K562 (cell line): ENCODE measurements at regions not wholly inside any gene's neighbourhood (a gene's known extent, or its start where the extent isn't known, plus 50 kb on each side); places are given as distances from the start of the nearest gene placed in this dataset.

Source experiments
- EZH2 ChIP-seq: IDR thresholded peaks from 2 replicates; pipeline ENCODE4 v1.6.1; 2012; ENCODE audit warnings: low read depth, mild to moderate bottlenecking, inconsistent platforms, low read length, borderline replicate concordance
- GABPB1 ChIP-seq: sonication (generic); formaldehyde crosslinking; IDR thresholded peaks from 2 replicates; pipeline ENCODE4 v1.8.0; 2022; ENCODE audit warnings: mild to moderate bottlenecking, missing genetic modification reagents
- GATA2 ChIP-seq: sonication (generic); formaldehyde crosslinking; IDR thresholded peaks from 2 replicates; pipeline ENCODE4 v1.4.0; 2020; ENCODE audit warnings: mild to moderate bottlenecking, missing genetic modification reagents
- GTF2F1 ChIP-seq: IDR thresholded peaks from 2 replicates; pipeline ENCODE4 v1.6.1; 2011; ENCODE audit warnings: low read depth, low read length, improper control_type of control experiment
- KAT2B ChIP-seq: IDR thresholded peaks from one replicate; pipeline ENCODE4 v1.6.1; 2012; ENCODE audit warnings: low read depth, mild to moderate bottlenecking, control low read depth, inconsistent platforms, low read length, moderate library complexity
- MAX ChIP-seq: sonication (generic); formaldehyde crosslinking; IDR thresholded peaks from 2 replicates; pipeline ENCODE4 v1.9.0; 2022; ENCODE audit warnings: mild to moderate bottlenecking, missing genetic modification reagents
- POLR2AphosphoS5 ChIP-seq: IDR thresholded peaks from 2 replicates; pipeline ENCODE4 v1.6.1; 2011; ENCODE audit warnings: mild to moderate bottlenecking, low read depth, low read length, moderate library complexity; ENCODE audit not compliant: control insufficient read depth, insufficient read depth
- RBM34 ChIP-seq: fragments of 200-400 bp; formaldehyde crosslinking; IDR thresholded peaks from 2 replicates; pipeline ENCODE4 v1.6.1; 2018; ENCODE audit warnings: low read length, borderline replicate concordance; ENCODE audit not compliant: insufficient read depth
- SREBF2 ChIP-seq: sonication (generic); formaldehyde crosslinking; IDR thresholded peaks from 2 replicates; pipeline ENCODE4 v1.4.0; 2020; ENCODE audit warnings: mild to moderate bottlenecking, missing genetic modification reagents
- STAT5B ChIP-seq: fragments of 250-450 bp; sonication (Bioruptor Pico); IDR thresholded peaks from 2 replicates; pipeline ENCODE4 v1.8.0; 2021; ENCODE audit warnings: mild to moderate bottlenecking, inconsistent platforms
- TEAD4 ChIP-seq, 2 experiments: sonication (generic) in 1 of 2; formaldehyde crosslinking in 1 of 2; IDR thresholded peaks; 2 replicates each; pipeline versions ENCODE4 v1.6.1 to v1.8.0; 2012 to 2022; ENCODE audit warnings: borderline replicate concordance in 1 of 2, inconsistent platforms in 1 of 2, low read length in 1 of 2, mild to moderate bottlenecking in 1 of 2, missing genetic modification reagents in 1 of 2
- TF ChIP-seq, protein P1 (sequence below), 3 experiments: IDR thresholded peaks in 2 of 3; conservative IDR thresholded peaks in 1 of 3; 2 replicates each; pipeline ENCODE4 v1.5.1; 2011 to 2012; ENCODE audit warnings: low read length in 3 of 3, mild to moderate bottlenecking in 3 of 3, control low read depth in 2 of 3, improper control_type of control experiment in 1 of 3, inconsistent platforms in 1 of 3, low read depth in 1 of 3, mixed read lengths in 1 of 3, moderate library complexity in 1 of 3; ENCODE audit not compliant: insufficient read depth in 2 of 3
- TF ChIP-seq, protein P2 (sequence below), 2 experiments: fragments of 450-650 bp; formaldehyde crosslinking in 1 of 2; IDR thresholded peaks; 2 replicates each; pipeline versions ENCODE4 v1.4.0 to v1.6.1; 2014 to 2020; ENCODE audit warnings: mild to moderate bottlenecking in 2 of 2, borderline replicate concordance in 1 of 2, low read depth in 1 of 2

GRCh38 chr6:167235421-167236238 is 55.5 kb upstream of the UNC93A start:
- TF ChIP-seq GATA2 (CRISPR knock-in tag) (no peak), MAX (CRISPR knock-in tag) (no peak), POLR2AphosphoS5 (no peak), GABPB1 (no peak), GTF2F1 (no peak), SREBF2 (CRISPR knock-in tag) (no peak), KAT2B (no peak), STAT5B (CRISPR knock-in tag) (no peak), EZH2 (no peak), TEAD4 (IDR thresholded peaks at IDR 0.05; ENCODE audit: low read length) (no peak), TEAD4 (CRISPR knock-in tag; IDR thresholded peaks at IDR 0.05; ENCODE audit: borderline replicate concordance) (no peak), RBM34 (no peak)
- TF ChIP-seq, protein P1, sequence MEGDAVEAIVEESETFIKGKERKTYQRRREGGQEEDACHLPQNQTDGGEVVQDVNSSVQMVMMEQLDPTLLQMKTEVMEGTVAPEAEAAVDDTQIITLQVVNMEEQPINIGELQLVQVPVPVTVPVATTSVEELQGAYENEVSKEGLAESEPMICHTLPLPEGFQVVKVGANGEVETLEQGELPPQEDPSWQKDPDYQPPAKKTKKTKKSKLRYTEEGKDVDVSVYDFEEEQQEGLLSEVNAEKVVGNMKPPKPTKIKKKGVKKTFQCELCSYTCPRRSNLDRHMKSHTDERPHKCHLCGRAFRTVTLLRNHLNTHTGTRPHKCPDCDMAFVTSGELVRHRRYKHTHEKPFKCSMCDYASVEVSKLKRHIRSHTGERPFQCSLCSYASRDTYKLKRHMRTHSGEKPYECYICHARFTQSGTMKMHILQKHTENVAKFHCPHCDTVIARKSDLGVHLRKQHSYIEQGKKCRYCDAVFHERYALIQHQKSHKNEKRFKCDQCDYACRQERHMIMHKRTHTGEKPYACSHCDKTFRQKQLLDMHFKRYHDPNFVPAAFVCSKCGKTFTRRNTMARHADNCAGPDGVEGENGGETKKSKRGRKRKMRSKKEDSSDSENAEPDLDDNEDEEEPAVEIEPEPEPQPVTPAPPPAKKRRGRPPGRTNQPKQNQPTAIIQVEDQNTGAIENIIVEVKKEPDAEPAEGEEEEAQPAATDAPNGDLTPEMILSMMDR (IDR thresholded peaks at IDR 0.05 in 2 of 3, conservative IDR thresholded peaks at IDR 0.05 in 1 of 3; ENCODE audit: insufficient read depth in 2 of 3, low read depth in 1 of 3, low read length in 3 of 3), result no peak
- TF ChIP-seq, protein P2, sequence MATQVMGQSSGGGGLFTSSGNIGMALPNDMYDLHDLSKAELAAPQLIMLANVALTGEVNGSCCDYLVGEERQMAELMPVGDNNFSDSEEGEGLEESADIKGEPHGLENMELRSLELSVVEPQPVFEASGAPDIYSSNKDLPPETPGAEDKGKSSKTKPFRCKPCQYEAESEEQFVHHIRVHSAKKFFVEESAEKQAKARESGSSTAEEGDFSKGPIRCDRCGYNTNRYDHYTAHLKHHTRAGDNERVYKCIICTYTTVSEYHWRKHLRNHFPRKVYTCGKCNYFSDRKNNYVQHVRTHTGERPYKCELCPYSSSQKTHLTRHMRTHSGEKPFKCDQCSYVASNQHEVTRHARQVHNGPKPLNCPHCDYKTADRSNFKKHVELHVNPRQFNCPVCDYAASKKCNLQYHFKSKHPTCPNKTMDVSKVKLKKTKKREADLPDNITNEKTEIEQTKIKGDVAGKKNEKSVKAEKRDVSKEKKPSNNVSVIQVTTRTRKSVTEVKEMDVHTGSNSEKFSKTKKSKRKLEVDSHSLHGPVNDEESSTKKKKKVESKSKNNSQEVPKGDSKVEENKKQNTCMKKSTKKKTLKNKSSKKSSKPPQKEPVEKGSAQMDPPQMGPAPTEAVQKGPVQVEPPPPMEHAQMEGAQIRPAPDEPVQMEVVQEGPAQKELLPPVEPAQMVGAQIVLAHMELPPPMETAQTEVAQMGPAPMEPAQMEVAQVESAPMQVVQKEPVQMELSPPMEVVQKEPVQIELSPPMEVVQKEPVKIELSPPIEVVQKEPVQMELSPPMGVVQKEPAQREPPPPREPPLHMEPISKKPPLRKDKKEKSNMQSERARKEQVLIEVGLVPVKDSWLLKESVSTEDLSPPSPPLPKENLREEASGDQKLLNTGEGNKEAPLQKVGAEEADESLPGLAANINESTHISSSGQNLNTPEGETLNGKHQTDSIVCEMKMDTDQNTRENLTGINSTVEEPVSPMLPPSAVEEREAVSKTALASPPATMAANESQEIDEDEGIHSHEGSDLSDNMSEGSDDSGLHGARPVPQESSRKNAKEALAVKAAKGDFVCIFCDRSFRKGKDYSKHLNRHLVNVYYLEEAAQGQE (IDR thresholded peaks at IDR 0.05; ENCODE audit: borderline replicate concordance), result no peak
- TF ChIP-seq, protein P2 (CRISPR knock-in tag; IDR thresholded peaks at IDR 0.05; ENCODE audit: low read depth), result no peak
